ENCODE measurements at regions not wholly inside any gene's neighbourhood (a gene's known extent, or its start where the extent isn't known, plus 50 kb on each side); places are given as distances from the start of the nearest gene placed in this dataset.

DNA sequence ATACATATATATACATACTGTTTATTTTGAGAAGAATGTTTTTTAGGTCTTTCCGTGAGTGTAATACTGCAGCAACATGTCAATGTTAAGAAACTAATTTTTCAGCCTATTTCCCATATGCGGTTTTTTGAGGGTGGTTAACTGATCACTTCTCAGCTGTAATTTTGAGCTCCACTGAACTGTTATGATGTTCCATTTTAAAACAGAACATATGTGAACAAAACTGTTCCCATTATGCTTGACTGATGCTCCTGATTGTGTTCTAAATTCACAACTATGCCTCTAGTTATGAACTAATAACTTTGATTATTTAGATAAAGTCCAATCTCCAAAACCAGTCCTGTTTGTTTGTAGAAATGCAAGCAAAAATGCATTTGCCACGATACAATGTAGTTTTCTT lies 511.2 kb upstream of the FSIP2 start:
- no peak overlapping the region for H3K4me3 Mint-ChIP-seq
- H3K9me3 ChIP-seq (replicated peaks in 1 of 2; ENCODE audit: control insufficient read depth in 1 of 2, insufficient read depth in 1 of 2, low read length in 2 of 2), result no peaks in the 10 kb centered on the region
- no peak overlapping the region for H2AFZ ChIP-seq (ENCODE audit: insufficient read depth, low read depth, low read length, poor library complexity, severe bottlenecking)
- intact Hi-C loops (cut with micrococcal nuclease), result no loop called here
- peaks cover 0 to 1% (median 0%) of the 10 kb centered on the region in 3 donors for H3K27me3 Mint-ChIP-seq (ENCODE audit: low read depth in 3 of 3)
- no peaks in the 10 kb centered on the region for H3K4me1 ChIP-seq (ENCODE audit: control insufficient read depth in 1 of 2, insufficient read depth in 2 of 2, low read length in 2 of 2)
- H3K4me3 ChIP-seq (replicated peaks in 1 of 3; ENCODE audit: low read depth in 2 of 3, low read length in 3 of 3), result no peak overlapping the region
- TF ChIP-seq, protein P1, sequence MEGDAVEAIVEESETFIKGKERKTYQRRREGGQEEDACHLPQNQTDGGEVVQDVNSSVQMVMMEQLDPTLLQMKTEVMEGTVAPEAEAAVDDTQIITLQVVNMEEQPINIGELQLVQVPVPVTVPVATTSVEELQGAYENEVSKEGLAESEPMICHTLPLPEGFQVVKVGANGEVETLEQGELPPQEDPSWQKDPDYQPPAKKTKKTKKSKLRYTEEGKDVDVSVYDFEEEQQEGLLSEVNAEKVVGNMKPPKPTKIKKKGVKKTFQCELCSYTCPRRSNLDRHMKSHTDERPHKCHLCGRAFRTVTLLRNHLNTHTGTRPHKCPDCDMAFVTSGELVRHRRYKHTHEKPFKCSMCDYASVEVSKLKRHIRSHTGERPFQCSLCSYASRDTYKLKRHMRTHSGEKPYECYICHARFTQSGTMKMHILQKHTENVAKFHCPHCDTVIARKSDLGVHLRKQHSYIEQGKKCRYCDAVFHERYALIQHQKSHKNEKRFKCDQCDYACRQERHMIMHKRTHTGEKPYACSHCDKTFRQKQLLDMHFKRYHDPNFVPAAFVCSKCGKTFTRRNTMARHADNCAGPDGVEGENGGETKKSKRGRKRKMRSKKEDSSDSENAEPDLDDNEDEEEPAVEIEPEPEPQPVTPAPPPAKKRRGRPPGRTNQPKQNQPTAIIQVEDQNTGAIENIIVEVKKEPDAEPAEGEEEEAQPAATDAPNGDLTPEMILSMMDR (IDR thresholded peaks at IDR 0.05), result no peak
- H3K36me3 ChIP-seq (replicated peaks in 1 of 2; ENCODE audit: control insufficient read depth in 1 of 2, insufficient read depth in 2 of 2, low read length in 2 of 2), result no peaks in the 10 kb centered on the region
- no peak overlapping the region for H3K27ac Mint-ChIP-seq
- H3K27ac ChIP-seq (ENCODE audit: low read depth in 1 of 2, low read length in 2 of 2), result no peak overlapping the region
- no CpG with 5 or more reads among the region's 3 CpGs for WGBS (ENCODE audit: insufficient coverage)
- no peaks in the 10 kb centered on the region for H3K36me3 Mint-ChIP-seq
- no peaks in the 10 kb centered on the region for H3K27me3 ChIP-seq (ENCODE audit: control insufficient read depth in 2 of 2, insufficient read depth in 2 of 2, low read length in 2 of 2)
- no peaks in the 10 kb centered on the region for H3K9me3 Mint-ChIP-seq
- no peak for DNase-seq
- H3K4me1 Mint-ChIP-seq, result no peaks in the 10 kb centered on the region
- no peak overlapping the region for H3K9ac ChIP-seq (ENCODE audit: insufficient read depth, low read length, poor library complexity, severe bottlenecking)
- H3K4me2 ChIP-seq (replicated peaks; ENCODE audit: extremely low read depth, low read length, poor library complexity, severe bottlenecking), result no peak overlapping the region
- no peaks in the 10 kb centered on the region for H3K79me2 ChIP-seq (ENCODE audit: insufficient read depth, low read length)
- H4K20me1 ChIP-seq (ENCODE audit: insufficient read depth, low read length), result no peaks in the 10 kb centered on the region

DNA sequence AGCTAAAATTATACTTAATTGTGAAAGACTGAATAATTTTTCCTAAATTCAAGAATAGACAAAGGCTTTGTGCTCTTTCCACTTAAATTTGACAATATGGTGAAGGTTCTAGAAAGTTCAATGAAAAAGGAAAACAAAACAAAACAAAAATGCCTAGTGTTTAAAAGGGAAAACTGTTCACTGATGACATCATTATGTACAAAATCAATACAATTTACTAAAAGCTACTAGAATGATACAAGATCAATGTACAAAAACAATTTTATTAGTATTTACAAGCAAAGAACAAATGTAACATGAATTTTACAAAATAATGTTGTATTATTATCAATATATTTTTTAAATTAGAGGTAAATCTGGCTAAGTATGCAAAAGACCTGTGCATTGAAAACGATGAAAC lies 499.1 kb upstream of the FSIP2 start:
- Mint-ChIP-seq H3K27me3 (ENCODE audit: low read depth in 3 of 3) (no peaks in the 10 kb centered on the region), H3K9me3 (peaks cover 2 to 7% (median 4%) of the 10 kb centered on the region in 7 donors), H3K36me3 (no peaks in the 10 kb centered on the region), H3K27ac (no peak overlapping the region), H3K4me1 (no peaks in the 10 kb centered on the region), H3K4me3 (no peak overlapping the region)
- Histone ChIP-seq H3K4me1 (ENCODE audit: control insufficient read depth in 1 of 2, insufficient read depth in 2 of 2, low read length in 2 of 2) (no peaks in the 10 kb centered on the region), H3K4me3 (replicated peaks in 1 of 3; ENCODE audit: low read depth in 2 of 3, low read length in 3 of 3) (no peak overlapping the region), H3K36me3 (replicated peaks in 1 of 2; ENCODE audit: control insufficient read depth in 1 of 2, insufficient read depth in 2 of 2, low read length in 2 of 2) (no peaks in the 10 kb centered on the region), H3K27ac (ENCODE audit: low read depth in 1 of 2, low read length in 2 of 2) (no peak overlapping the region), H3K9ac (ENCODE audit: insufficient read depth, low read length, poor library complexity, severe bottlenecking) (no peak overlapping the region), H3K27me3 (ENCODE audit: control insufficient read depth in 2 of 2, insufficient read depth in 2 of 2, low read length in 2 of 2) (no peaks in the 10 kb centered on the region), H4K20me1 (ENCODE audit: insufficient read depth, low read length) (no peaks in the 10 kb centered on the region), H3K9me3 (replicated peaks in 1 of 2; ENCODE audit: control insufficient read depth in 1 of 2, insufficient read depth in 1 of 2, low read length in 2 of 2) (peaks cover 9 to 10% of the 10 kb centered on the region in 2 donors), H3K4me2 (replicated peaks; ENCODE audit: extremely low read depth, low read length, poor library complexity, severe bottlenecking) (no peak overlapping the region), H3K79me2 (ENCODE audit: insufficient read depth, low read length) (no peaks in the 10 kb centered on the region), H2AFZ (ENCODE audit: insufficient read depth, low read depth, low read length, poor library complexity, severe bottlenecking) (no peak overlapping the region)
- no peak for DNase-seq
- TF ChIP-seq, protein P1 (IDR thresholded peaks at IDR 0.05), result no peak
- intact Hi-C loops (cut with micrococcal nuclease), result no loop called here
- WGBS (ENCODE audit: insufficient coverage), result no CpG with 5 or more reads among the region's 1 CpG
